ENCODE measurements at regions not wholly inside any gene's neighbourhood (a gene's known extent, or its start where the extent isn't known, plus 50 kb on each side); places are given as distances from the start of the nearest gene placed in this dataset.

DNA sequence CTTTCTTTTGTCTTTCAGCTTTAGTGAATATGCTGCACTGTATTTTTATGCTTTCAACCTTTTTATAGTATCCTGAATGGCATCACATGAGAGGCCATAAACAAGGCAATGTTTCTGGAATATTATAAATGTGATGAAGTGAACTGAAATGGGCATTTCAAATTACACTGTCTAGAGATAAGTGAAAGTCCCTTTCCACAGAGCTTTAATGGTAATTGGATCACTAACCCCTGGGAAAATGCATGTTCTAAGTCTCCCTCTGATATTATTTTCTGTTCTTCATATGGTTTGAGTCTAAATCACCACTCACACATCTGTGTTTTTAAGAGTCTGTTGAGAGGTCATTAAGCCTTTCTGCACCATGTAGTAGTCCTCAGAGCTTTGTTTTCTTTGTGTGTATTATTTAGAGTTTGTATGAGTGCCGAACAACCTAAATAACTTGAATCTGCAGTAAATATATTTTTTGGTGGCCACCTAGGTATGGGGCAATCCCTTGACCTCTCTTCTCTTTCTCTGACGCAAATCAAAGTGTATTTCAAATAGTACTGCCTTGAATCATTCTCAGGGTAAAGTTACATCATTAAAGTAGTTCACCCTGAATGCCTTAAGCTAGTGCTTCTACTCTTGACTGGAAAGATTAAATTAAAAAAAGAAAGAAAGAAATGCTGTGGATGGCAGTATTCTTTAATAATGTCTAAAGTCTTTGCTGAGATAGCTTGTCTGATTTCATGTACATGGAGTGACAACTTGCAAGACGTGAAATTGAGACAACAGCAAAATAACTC is 1931.0 kb upstream of the CDH6 start:
- no peak for TF ChIP-seq CSDC2 (CRISPR knock-in tag; IDR thresholded peaks at IDR 0.05)
- no peak for TF ChIP-seq PPARA (CRISPR knock-in tag; IDR thresholded peaks at IDR 0.05; ENCODE audit: borderline replicate concordance)
- TF ChIP-seq ARNTL (CRISPR knock-in tag; IDR thresholded peaks at IDR 0.05; ENCODE audit: borderline replicate concordance, low read depth) = no peak
- TF ChIP-seq, protein P1, sequence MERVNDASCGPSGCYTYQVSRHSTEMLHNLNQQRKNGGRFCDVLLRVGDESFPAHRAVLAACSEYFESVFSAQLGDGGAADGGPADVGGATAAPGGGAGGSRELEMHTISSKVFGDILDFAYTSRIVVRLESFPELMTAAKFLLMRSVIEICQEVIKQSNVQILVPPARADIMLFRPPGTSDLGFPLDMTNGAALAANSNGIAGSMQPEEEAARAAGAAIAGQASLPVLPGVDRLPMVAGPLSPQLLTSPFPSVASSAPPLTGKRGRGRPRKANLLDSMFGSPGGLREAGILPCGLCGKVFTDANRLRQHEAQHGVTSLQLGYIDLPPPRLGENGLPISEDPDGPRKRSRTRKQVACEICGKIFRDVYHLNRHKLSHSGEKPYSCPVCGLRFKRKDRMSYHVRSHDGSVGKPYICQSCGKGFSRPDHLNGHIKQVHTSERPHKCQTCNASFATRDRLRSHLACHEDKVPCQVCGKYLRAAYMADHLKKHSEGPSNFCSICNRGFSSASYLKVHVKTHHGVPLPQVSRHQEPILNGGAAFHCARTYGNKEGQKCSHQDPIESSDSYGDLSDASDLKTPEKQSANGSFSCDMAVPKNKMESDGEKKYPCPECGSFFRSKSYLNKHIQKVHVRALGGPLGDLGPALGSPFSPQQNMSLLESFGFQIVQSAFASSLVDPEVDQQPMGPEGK (CRISPR knock-in tag; IDR thresholded peaks at IDR 0.05; ENCODE audit: borderline replicate concordance) = no peak
- no peak for TF ChIP-seq SNAI2 (CRISPR knock-in tag; IDR thresholded peaks at IDR 0.05)

Measured in SK-N-SH treated with all-trans-retinoic acid at 6 μM for 48 hours (cell line).